ENCODE measurements at regions not wholly inside any gene's neighbourhood (a gene's known extent, or its start where the extent isn't known, plus 50 kb on each side); places are given as distances from the start of the nearest gene placed in this dataset.
"Not testable (repeated sequence)": the region's sequence is repeated elsewhere in the genome, so short reads cannot be mapped to it uniquely, and the experiment has no call there.

- DNase-seq (ENCODE audit: low read depth): no peak
Observed at GRCh38 chr15:79492065-79492464, 59.9 kb downstream of the MINAR1 start.

- DNase-seq (ENCODE audit: low read depth): no peak
Observed at GRCh38 chr15:79494384-79494909, 62.3 kb downstream of the MINAR1 start.

GRCh38 chr15:79494963-79495755 is 63.0 kb downstream of the MINAR1 start:
- DNase-seq (ENCODE audit: low read depth): no peak

- DNase-seq (ENCODE audit: low read depth): no peak
Observed at GRCh38 chr15:79495775-79496174, 63.6 kb downstream of the MINAR1 start.

- DNase-seq (ENCODE audit: low read depth): no peak
Observed at GRCh38 chr15:79496838-79497237, 64.7 kb downstream of the MINAR1 start.

GRCh38 chr15:79501086-79501485 is 69.0 kb downstream of the MINAR1 start:
- DNase-seq (ENCODE audit: low read depth): no peak

- no peak for DNase-seq (ENCODE audit: low read depth)
Observed at GRCh38 chr15:79505956-79506355, 73.8 kb downstream of the MINAR1 start.

GRCh38 chr15:79512844-79513243 is 80.7 kb downstream of the MINAR1 start:
- not testable (repeated sequence) for DNase-seq (ENCODE audit: low read depth)

- DNase-seq (ENCODE audit: low read depth): no peak
Observed at GRCh38 chr15:79513417-79513816, 81.3 kb downstream of the MINAR1 start.

GRCh38 chr15:79513940-79514339 is 81.8 kb downstream of the MINAR1 start:
- no peak for DNase-seq (ENCODE audit: low read depth)

GRCh38 chr15:79515300-79516027 is 83.3 kb downstream of the MINAR1 start:
- DNase-seq (ENCODE audit: low read depth): no peak

GRCh38 chr15:79516155-79516554 is 84.0 kb downstream of the MINAR1 start:
- DNase-seq (ENCODE audit: low read depth): no peak

GRCh38 chr15:79516646-79517045 is 84.5 kb downstream of the MINAR1 start:
- DNase-seq (ENCODE audit: low read depth): no peak

- DNase-seq (ENCODE audit: low read depth): no peak
Observed at GRCh38 chr15:79519628-79520027, 87.5 kb downstream of the MINAR1 start.

GRCh38 chr15:79520654-79521053 is 88.5 kb downstream of the MINAR1 start:
- DNase-seq (ENCODE audit: low read depth): no peak

- no peak for DNase-seq (ENCODE audit: low read depth)
Observed at GRCh38 chr15:79522656-79523055, 90.5 kb downstream of the MINAR1 start.

GRCh38 chr15:79523266-79523665 is 91.1 kb downstream of the MINAR1 start:
- DNase-seq (ENCODE audit: low read depth): no peak

- DNase-seq (ENCODE audit: low read depth): no peak
Observed at GRCh38 chr15:79524531-79524930, 92.4 kb downstream of the MINAR1 start.

- DNase-seq (ENCODE audit: low read depth): no peak
Observed at GRCh38 chr15:79526376-79526775, 94.2 kb downstream of the MINAR1 start.

- DNase-seq (ENCODE audit: low read depth): no peak
Observed at GRCh38 chr15:79527821-79528220, 95.7 kb downstream of the MINAR1 start.

GRCh38 chr15:79529157-79529785 is 97.1 kb downstream of the MINAR1 start:
- no peak for DNase-seq (ENCODE audit: low read depth)

GRCh38 chr15:79535536-79535935 is 103.4 kb downstream of the MINAR1 start:
- DNase-seq (ENCODE audit: low read depth): no peak

GRCh38 chr15:79538527-79538926 is 106.4 kb downstream of the MINAR1 start:
- no peak for DNase-seq (ENCODE audit: low read depth)

All from fibroblast of the conjunctiva (primary cell).